NB4 (cell line): ENCODE measurements at regions not wholly inside any gene's neighbourhood (a gene's known extent, or its start where the extent isn't known, plus 50 kb on each side); places are given as distances from the start of the nearest gene placed in this dataset.

Source experiments
- POLR2A ChIP-seq: IDR thresholded peaks from 2 replicates; pipeline ENCODE4 v1.6.1; 2011; ENCODE audit warnings: mild to moderate bottlenecking; ENCODE audit not compliant: insufficient read length; ENCODE audit errors: extremely low read depth
- TF ChIP-seq, protein P1 (sequence below): IDR thresholded peaks from 2 replicates; pipeline ENCODE4 v1.6.1; 2011; ENCODE audit warnings: low read depth, low read length
- TF ChIP-seq, protein P2 (sequence below): IDR thresholded peaks from one replicate; pipeline ENCODE4 v1.5.1; 2012; ENCODE audit warnings: low read depth, low read length

GRCh38 chr1:96016219-96016618 is 705.4 kb upstream of the PTBP2 start:
- TF ChIP-seq, protein P1, sequence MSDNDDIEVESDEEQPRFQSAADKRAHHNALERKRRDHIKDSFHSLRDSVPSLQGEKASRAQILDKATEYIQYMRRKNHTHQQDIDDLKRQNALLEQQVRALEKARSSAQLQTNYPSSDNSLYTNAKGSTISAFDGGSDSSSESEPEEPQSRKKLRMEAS: no peak
- no peak for TF ChIP-seq POLR2A
- TF ChIP-seq, protein P2, sequence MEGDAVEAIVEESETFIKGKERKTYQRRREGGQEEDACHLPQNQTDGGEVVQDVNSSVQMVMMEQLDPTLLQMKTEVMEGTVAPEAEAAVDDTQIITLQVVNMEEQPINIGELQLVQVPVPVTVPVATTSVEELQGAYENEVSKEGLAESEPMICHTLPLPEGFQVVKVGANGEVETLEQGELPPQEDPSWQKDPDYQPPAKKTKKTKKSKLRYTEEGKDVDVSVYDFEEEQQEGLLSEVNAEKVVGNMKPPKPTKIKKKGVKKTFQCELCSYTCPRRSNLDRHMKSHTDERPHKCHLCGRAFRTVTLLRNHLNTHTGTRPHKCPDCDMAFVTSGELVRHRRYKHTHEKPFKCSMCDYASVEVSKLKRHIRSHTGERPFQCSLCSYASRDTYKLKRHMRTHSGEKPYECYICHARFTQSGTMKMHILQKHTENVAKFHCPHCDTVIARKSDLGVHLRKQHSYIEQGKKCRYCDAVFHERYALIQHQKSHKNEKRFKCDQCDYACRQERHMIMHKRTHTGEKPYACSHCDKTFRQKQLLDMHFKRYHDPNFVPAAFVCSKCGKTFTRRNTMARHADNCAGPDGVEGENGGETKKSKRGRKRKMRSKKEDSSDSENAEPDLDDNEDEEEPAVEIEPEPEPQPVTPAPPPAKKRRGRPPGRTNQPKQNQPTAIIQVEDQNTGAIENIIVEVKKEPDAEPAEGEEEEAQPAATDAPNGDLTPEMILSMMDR: no peak
